Activated CD8-positive, alpha-beta T cell treated with anti-CD3 and anti-CD28 coated beads for 36 hours (primary cell): ENCODE measurements at regions not wholly inside any gene's neighbourhood (a gene's known extent, or its start where the extent isn't known, plus 50 kb on each side); places are given as distances from the start of the nearest gene placed in this dataset.

Source experiments
- ATAC-seq: fragments of 200-7000 bp; cut with Tn5 transposase; one replicate; pipeline ENCODE4 v1.10.0; 2021; ENCODE audit warnings: mild to moderate bottlenecking, moderate library complexity
- CTCF ChIA-PET: fragments of 350-600 bp; sonication (Branson Sonifier 250); formaldehyde crosslinking; loops from one replicate; lab custom pipeline; 2021; ENCODE audit warnings: antibody characterized with exemption; lab: Charles Lee
- POLR2A ChIA-PET: fragments of 350-600 bp; sonication (Branson Sonifier 250); formaldehyde crosslinking; loops from one replicate; lab custom pipeline; 2021; ENCODE audit warnings: antibody characterized with exemption; lab: Charles Lee
- DNase-seq: peaks from one replicate; pipeline ENCODE4 v3.0.0-alpha.2; 2020
- H3K27ac Mint-ChIP-seq: one replicate; pipeline ENCODE4 v1.8.0; 2021; ENCODE audit warnings: mild to moderate bottlenecking, mixed read lengths
- H3K27me3 Mint-ChIP-seq: one replicate; pipeline ENCODE4 v1.8.0; 2021; ENCODE audit warnings: mixed read lengths
- H3K36me3 Mint-ChIP-seq: one replicate; pipeline ENCODE4 v1.8.0; 2021; ENCODE audit warnings: low read depth, mixed read lengths
- H3K4me1 Mint-ChIP-seq: one replicate; pipeline ENCODE4 v1.8.0; 2021; ENCODE audit warnings: low read depth, mixed read lengths
- H3K4me3 Mint-ChIP-seq: one replicate; pipeline ENCODE4 v1.8.0; 2021; ENCODE audit warnings: mild to moderate bottlenecking, moderate library complexity, mixed read lengths
- H3K9me3 Mint-ChIP-seq: one replicate; pipeline ENCODE4 v1.8.0; 2021; ENCODE audit warnings: mixed read lengths
- intact Hi-C: fragments of 100-400 bp; cut with micrococcal nuclease; formaldehyde crosslinking; loops from one replicate; pipeline ENCODE4 v1.10.0; 2022
- TF ChIP-seq, protein P1 (sequence below): fragments of 200-600 bp; IDR thresholded peaks from one replicate; pipeline ENCODE4 v1.8.0; 2022; ENCODE audit warnings: antibody characterized with exemption, mild to moderate bottlenecking

DNA sequence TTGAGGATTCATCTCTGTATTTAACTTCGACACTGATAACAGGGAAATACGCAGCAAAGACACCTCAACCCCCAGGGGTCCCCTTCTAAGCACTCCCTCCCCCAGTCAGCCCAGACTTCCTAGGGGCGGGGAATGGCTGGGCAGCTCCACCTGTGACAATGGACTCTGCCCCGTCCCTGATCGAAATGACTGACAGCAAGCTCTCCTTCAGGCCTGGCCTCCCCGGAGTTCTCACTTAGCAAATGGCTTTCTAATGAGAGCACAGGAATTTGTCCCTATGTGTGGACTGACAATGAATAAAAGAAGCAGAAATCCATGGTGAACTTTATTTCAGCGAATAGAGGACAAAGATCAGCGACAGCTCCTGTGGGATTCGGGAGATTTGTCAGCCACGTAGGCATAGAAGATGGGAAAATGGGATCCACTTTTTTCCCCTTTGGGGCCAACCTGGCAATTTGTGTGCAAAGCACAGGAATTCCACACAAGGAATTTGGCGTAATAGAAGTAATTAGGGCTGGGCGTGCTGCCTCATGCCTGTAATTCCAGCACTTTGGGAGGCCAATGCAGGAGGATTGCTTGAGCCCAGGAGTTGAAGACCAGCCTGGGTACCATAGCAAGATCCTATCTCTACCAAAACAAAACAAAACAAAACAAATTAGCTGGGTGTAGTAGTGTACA is 63.8 kb downstream of the TNFAIP2 start:
- H3K9me3 Mint-ChIP-seq: no peaks in the 10 kb centered on the region
- H3K27ac Mint-ChIP-seq: no peak overlapping the region
- ChIA-PET CTCF (interaction anchor here (0.9 to 1.5 kb wide), 3 partner anchors 82 to 100 kb away, joined by 3 to 12 read pairs (median 4); no protein-coding TSS in a partner anchor), POLR2A (no interaction called here)
- no peaks in the 10 kb centered on the region for H3K36me3 Mint-ChIP-seq
- ATAC-seq (no peak), DNase-seq (no peak)
- peaks cover 39% of the 10 kb centered on the region for H3K27me3 Mint-ChIP-seq
- TF ChIP-seq, protein P1, sequence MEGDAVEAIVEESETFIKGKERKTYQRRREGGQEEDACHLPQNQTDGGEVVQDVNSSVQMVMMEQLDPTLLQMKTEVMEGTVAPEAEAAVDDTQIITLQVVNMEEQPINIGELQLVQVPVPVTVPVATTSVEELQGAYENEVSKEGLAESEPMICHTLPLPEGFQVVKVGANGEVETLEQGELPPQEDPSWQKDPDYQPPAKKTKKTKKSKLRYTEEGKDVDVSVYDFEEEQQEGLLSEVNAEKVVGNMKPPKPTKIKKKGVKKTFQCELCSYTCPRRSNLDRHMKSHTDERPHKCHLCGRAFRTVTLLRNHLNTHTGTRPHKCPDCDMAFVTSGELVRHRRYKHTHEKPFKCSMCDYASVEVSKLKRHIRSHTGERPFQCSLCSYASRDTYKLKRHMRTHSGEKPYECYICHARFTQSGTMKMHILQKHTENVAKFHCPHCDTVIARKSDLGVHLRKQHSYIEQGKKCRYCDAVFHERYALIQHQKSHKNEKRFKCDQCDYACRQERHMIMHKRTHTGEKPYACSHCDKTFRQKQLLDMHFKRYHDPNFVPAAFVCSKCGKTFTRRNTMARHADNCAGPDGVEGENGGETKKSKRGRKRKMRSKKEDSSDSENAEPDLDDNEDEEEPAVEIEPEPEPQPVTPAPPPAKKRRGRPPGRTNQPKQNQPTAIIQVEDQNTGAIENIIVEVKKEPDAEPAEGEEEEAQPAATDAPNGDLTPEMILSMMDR: no peak
- intact Hi-C loops: loop anchor here (10.0 kb wide), 1 partner anchor 108 kb away; no protein-coding TSS in a partner anchor
- peaks cover 8% of the 10 kb centered on the region for H3K4me1 Mint-ChIP-seq
- no peak overlapping the region for H3K4me3 Mint-ChIP-seq

DNA sequence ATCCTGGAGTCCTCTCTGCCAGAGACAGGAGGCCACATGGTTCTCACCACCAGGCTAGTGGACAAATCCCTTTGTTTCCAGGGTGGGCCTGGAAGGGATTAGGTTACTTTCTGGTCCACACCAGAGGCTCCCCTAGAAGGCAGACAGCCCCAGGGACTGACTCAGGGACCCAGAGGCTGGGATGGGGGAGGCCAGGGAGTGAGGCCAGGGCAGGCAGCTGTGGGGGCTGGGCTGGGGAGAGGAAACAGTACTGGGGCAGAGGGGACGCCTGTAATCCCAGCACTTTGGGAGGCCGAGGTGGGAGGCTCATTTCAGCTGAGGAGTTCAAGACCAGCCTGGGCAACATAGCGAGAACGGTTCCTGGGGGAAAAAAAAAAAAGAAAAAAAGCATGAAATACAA is 64.7 kb downstream of the TNFAIP2 start:
- Mint-ChIP-seq H3K36me3 (no peaks in the 10 kb centered on the region), H3K27me3 (peaks cover 39% of the 10 kb centered on the region), H3K9me3 (no peaks in the 10 kb centered on the region), H3K4me1 (peaks cover 8% of the 10 kb centered on the region), H3K27ac (no peak overlapping the region), H3K4me3 (no peak overlapping the region)
- POLR2A ChIA-PET: no interaction called here
- CTCF ChIA-PET: interaction anchor here (0.7 to 0.9 kb wide), 2 partner anchors 83 to 92 kb away, joined by 3 to 4 read pairs; no protein-coding TSS in a partner anchor
- TF ChIP-seq, protein P1: no peak
- no peak for DNase-seq
- ATAC-seq: no peak
- intact Hi-C loops: loop anchor here (10.0 kb wide), 1 partner anchor 107 kb away; no protein-coding TSS in a partner anchor

DNA sequence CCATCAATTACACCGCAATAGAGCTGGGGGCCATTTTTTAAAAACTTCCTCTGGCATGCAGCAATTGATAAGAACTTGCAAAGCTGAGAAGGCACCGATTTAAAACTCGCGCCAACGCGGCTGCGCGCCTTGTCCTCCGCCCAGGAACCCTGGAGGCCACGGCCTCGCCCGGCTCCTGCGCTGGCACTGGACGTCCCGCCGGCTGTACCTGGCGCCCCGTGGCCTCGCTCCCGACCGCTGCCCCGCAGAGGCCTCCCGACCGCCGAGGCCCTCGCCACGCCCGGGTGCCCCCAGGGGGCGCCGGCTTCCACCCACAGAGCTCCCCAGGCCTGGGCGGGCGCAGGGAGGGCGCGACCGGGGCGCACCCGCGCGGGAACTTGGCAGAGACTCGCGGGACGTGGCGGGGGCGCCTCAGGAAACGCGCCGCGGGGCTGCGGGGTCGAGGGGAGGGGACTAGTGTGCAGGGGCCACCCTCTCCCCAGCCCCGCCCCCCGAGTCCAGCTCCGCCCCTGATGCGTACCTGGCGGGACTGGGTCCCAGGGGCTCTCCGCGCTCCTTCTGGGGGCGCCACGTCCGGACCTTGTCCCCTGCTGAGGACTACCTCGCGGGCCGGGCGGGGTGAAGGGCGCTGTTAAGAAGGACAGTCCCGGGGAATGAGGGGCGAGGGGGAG is 65.7 kb downstream of the TNFAIP2 start:
- Mint-ChIP-seq H3K36me3 (no peaks in the 10 kb centered on the region), H3K9me3 (no peaks in the 10 kb centered on the region), H3K4me3 (no peak overlapping the region), H3K4me1 (peaks cover 8% of the 10 kb centered on the region), H3K27ac (no peak overlapping the region), H3K27me3 (peaks cover 38% of the 10 kb centered on the region)
- ChIA-PET CTCF (interaction anchor here (0.7 to 1.2 kb wide), 6 partner anchors 11 to 114 kb away, joined by 3 to 7 read pairs (median 3); no protein-coding TSS in a partner anchor), POLR2A (no interaction called here)
- ATAC-seq (peak; percentile 79), DNase-seq (peak; percentile 35)
- intact Hi-C loops: loop anchor here (10.0 kb wide), 1 partner anchor 106 kb away; no protein-coding TSS in a partner anchor
- TF ChIP-seq, protein P1: peak; percentile 21

DNA sequence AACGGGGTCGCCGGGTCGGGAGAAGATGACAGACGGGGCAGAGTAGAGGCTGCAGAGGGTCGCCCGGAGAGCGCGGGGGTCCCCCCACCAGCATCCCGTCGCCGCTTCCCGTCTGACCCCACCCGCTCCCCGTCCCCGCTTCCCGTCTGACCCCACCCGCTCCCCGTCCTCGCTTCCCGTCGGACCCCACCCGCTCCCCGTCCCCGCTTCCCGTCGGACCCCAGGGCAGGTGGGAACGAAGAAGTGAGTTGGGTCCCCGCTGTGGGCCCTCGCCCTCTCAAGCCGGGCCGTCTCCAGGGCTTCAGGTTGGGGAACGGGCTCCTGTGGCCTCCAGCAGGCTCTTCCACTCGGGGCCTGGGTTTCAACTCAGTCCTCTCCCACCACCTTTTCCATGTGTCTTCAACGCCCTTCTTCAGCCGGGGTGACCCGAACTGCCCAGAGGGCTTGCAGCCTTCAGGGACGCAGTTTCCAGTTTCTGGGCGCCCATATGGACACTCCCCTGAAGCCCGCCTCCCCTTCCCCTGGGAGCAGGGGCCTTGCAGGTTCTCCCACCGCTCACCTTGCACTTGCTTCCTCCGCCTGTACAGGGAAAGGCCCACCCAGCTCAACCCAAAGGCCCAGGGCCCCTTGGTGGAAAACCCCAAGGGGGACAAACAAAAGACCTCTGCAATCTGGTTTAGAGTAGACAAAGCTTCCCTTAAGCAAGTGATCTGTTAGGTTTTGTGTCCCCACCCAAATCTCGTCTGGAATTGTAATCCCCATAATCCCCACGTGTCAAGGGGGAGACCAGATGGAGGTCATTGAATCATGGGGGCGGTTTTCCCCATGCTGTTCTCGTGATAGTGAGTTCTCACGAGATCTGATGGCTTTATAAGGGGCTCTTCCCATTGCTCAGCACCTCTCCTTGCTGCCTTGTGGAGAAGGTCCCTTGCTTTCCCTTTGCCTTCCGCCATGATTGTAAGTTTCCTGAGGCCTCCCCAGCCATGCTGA is 66.5 kb downstream of the TNFAIP2 start:
- intact Hi-C loops: loop anchor here (10.0 kb wide), 1 partner anchor 105 kb away; no protein-coding TSS in a partner anchor
- Mint-ChIP-seq H3K27ac (no peak overlapping the region), H3K4me3 (no peak overlapping the region), H3K4me1 (peaks cover 8% of the 10 kb centered on the region), H3K36me3 (no peaks in the 10 kb centered on the region), H3K27me3 (peaks cover 37% of the 10 kb centered on the region), H3K9me3 (no peaks in the 10 kb centered on the region)
- ATAC-seq (no peak), DNase-seq (no peak)
- ChIA-PET CTCF (interaction anchor here (1.0 to 1.2 kb wide), 3 partner anchors 83 to 115 kb away, joined by 3 to 7 read pairs (median 4); no protein-coding TSS in a partner anchor), POLR2A (no interaction called here)
- TF ChIP-seq, protein P1: no peak
